RWPE1 (cell line): ENCODE measurements at regions not wholly inside any gene's neighbourhood (a gene's known extent, or its start where the extent isn't known, plus 50 kb on each side); places are given as distances from the start of the nearest gene placed in this dataset.
"Not testable (repeated sequence)": the region's sequence is repeated elsewhere in the genome, so short reads cannot be mapped to it uniquely, and the experiment has no call there.

Source experiments
- CTCF ChIA-PET: fragments of 350-600 bp; sonication (Branson Sonifier 250); formaldehyde crosslinking; extraction: SDS; loops from one replicate; lab custom pipeline; 2021; lab: Yijun Ruan, JAX
- POLR2A ChIA-PET: fragments of 400-600 bp; formaldehyde crosslinking; extraction: SDS; loops from one replicate; lab custom pipeline; 2020; ENCODE audit warnings: antibody characterized with exemption; ENCODE audit not compliant: low non-redundant PET; lab: Yijun Ruan, JAX
- DNase-seq: peaks from one replicate; pipeline ENCODE4 v3.0.0; 2012; ENCODE audit warnings: low spot score
- H3K27ac ChIP-seq: fragments of 450-650 bp; 2 replicates; pipeline ENCODE4 v1.5.1; 2017
- TF ChIP-seq, protein P1 (sequence below): fragments of 450-650 bp; conservative IDR thresholded peaks from 2 replicates; pipeline ENCODE4 v1.5.1; 2017; ENCODE audit warnings: low read depth, mild to moderate bottlenecking

DNA sequence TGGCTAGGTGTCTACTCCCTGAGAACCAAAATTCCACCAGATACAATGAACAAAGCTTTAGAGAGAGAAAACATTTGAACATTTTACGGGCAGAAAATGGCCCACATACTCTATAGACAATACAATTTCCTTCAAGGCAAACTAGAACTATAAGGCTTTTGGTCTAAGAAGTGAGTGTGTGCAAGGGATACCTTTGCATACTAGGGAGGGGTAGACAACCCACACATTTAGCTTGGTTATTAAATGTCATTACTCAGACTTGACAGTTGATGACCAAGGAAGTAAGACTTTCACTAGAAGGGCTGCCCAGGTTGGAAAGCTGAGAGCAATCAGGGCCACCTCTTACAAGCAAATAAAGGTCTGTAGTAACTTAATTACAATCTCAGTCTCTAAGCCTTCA is 64.0 kb upstream of the PLEKHM1 start:
- H3K27ac ChIP-seq, CTCF ChIA-PET, DNase-seq, POLR2A ChIA-PET: not testable (repeated sequence)

GRCh38 chr17:45558821-45559220 is 68.3 kb upstream of the PLEKHM1 start:
- CTCF ChIA-PET, POLR2A ChIA-PET, DNase-seq, H3K27ac ChIP-seq: not testable (repeated sequence)

- H3K27ac ChIP-seq, POLR2A ChIA-PET, CTCF ChIA-PET, DNase-seq: not testable (repeated sequence)
These were observed 72.3 kb upstream of the PLEKHM1 start for GRCh38 chr17:45562868-45563267.

DNA sequence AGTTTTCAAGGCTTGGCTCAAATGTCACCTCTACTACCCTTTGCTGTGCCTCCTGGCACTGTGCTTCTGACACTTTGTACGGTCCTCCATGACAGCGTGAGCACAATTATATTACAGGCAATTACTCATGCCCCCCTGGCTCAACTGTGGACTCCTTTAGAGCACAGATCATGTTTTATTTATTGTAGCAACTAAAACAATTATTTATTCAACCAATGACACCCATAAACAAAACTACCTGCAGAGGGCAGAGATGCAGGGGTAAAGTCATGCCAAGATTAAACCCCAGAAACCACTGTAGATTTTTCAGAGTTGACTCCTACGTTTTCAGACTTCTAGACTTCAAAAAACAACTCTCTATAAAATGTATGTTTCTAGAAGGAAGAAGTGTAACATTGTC is 72.8 kb upstream of the PLEKHM1 start:
- POLR2A ChIA-PET, DNase-seq, H3K27ac ChIP-seq, CTCF ChIA-PET: not testable (repeated sequence)

- POLR2A ChIA-PET: not testable (repeated sequence)
These were observed 77.8 kb upstream of the PLEKHM1 start for GRCh38 chr17:45568275-45568674.

DNA sequence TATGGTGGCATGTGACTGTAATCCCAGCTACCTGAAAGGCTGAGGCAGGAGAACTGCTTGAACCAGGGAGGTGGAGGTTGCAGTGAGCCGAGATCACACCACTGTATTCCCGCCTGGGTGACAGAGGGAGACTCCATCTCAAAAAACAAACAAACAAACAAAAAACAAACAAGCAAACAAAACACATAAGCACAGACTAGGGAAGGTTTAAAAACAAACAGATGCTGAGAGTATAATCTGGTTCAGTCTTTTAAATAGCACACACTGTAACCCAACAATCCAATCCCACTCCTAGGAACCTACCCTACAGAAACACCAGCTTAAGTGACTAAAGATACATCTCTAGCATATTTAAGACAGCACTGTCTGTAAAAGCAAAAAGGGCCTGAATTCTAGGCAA is 82.8 kb upstream of the PLEKHM1 start:
- POLR2A ChIA-PET, H3K27ac ChIP-seq, DNase-seq, CTCF ChIA-PET: not testable (repeated sequence)

More at GRCh38 chr17:45568275-45568674, 77.8 kb upstream of the PLEKHM1 start:
- CTCF ChIA-PET, DNase-seq, H3K27ac ChIP-seq: not testable (repeated sequence)

- DNase-seq: no peak
- POLR2A ChIA-PET: no interaction called here
- TF ChIP-seq, protein P1, sequence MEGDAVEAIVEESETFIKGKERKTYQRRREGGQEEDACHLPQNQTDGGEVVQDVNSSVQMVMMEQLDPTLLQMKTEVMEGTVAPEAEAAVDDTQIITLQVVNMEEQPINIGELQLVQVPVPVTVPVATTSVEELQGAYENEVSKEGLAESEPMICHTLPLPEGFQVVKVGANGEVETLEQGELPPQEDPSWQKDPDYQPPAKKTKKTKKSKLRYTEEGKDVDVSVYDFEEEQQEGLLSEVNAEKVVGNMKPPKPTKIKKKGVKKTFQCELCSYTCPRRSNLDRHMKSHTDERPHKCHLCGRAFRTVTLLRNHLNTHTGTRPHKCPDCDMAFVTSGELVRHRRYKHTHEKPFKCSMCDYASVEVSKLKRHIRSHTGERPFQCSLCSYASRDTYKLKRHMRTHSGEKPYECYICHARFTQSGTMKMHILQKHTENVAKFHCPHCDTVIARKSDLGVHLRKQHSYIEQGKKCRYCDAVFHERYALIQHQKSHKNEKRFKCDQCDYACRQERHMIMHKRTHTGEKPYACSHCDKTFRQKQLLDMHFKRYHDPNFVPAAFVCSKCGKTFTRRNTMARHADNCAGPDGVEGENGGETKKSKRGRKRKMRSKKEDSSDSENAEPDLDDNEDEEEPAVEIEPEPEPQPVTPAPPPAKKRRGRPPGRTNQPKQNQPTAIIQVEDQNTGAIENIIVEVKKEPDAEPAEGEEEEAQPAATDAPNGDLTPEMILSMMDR: no peak
- CTCF ChIA-PET: interaction anchor here (0.7 kb wide), 1 partner anchor 216 kb away, joined by 3 read pairs; no protein-coding TSS in a partner anchor
- no peak overlapping the region for H3K27ac ChIP-seq
These were observed 83.6 kb upstream of the PLEKHM1 start for GRCh38 chr17:45573924-45574770.

GRCh38 chr17:45575126-45575885 is 84.8 kb upstream of the PLEKHM1 start:
- ChIA-PET POLR2A (no interaction called here), CTCF (no interaction called here)
- no peak overlapping the region for H3K27ac ChIP-seq
- TF ChIP-seq, protein P1: no peak
- DNase-seq: no peak

- POLR2A ChIA-PET: interaction anchor here (0.5 kb wide), 1 partner anchor 260 kb away, joined by 4 read pairs; the partner anchor contains the start of gene MAP3K14
- DNase-seq, CTCF ChIA-PET: not testable (repeated sequence)
- peak overlapping the region; percentile 61 for H3K27ac ChIP-seq
These were observed 86.2 kb upstream of the PLEKHM1 start for GRCh38 chr17:45576527-45577307.
